ENCODE measurements at regions not wholly inside any gene's neighbourhood (a gene's known extent, or its start where the extent isn't known, plus 50 kb on each side); places are given as distances from the start of the nearest gene placed in this dataset.

DNA sequence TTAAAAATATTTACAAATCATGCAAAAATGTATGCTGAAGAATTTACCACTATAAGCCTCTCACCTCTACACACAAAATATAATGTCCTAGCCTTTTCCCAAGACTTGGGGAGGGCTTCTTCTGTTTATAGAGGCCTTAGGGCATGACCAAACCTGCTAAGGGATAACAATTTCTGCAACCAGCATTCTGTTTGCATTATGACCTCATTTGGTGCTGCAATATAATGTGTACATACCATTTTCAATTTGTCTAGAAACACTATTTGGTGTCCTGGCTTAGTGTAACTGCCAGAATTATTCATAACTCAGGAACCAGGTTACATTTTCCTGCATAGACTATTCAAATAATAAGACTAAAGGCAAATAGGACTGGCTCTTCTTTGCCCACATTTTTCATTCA lies 446.6 kb upstream of the SORCS1 start:
- H3F3A ChIP-seq (ENCODE audit: insufficient read depth): no peaks in the 10 kb centered on the region
- H3K9ac ChIP-seq (ENCODE audit: low read length): no peak overlapping the region
- no peaks in the 10 kb centered on the region for H3K36me3 ChIP-seq (ENCODE audit: low read length)
- no peaks in the 10 kb centered on the region for H3K9me3 ChIP-seq (ENCODE audit: insufficient read depth, low read length)
- H3K27me3 ChIP-seq (ENCODE audit: low read length): no peaks in the 10 kb centered on the region
- no peak for TF ChIP-seq EZH2phosphoT487 (conservative IDR thresholded peaks at IDR 0.05; ENCODE audit: low read length)
- TF ChIP-seq, protein P1, sequence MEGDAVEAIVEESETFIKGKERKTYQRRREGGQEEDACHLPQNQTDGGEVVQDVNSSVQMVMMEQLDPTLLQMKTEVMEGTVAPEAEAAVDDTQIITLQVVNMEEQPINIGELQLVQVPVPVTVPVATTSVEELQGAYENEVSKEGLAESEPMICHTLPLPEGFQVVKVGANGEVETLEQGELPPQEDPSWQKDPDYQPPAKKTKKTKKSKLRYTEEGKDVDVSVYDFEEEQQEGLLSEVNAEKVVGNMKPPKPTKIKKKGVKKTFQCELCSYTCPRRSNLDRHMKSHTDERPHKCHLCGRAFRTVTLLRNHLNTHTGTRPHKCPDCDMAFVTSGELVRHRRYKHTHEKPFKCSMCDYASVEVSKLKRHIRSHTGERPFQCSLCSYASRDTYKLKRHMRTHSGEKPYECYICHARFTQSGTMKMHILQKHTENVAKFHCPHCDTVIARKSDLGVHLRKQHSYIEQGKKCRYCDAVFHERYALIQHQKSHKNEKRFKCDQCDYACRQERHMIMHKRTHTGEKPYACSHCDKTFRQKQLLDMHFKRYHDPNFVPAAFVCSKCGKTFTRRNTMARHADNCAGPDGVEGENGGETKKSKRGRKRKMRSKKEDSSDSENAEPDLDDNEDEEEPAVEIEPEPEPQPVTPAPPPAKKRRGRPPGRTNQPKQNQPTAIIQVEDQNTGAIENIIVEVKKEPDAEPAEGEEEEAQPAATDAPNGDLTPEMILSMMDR (IDR thresholded peaks at IDR 0.05; ENCODE audit: insufficient read depth, low read length, poor library complexity, severe bottlenecking): no peak
- no peak overlapping the region for H3K27ac ChIP-seq (ENCODE audit: low read depth, low read length)
- H2AFZ ChIP-seq (ENCODE audit: low read depth, low read length, severe bottlenecking): no peak overlapping the region
- no peak overlapping the region for H3K4me3 ChIP-seq (ENCODE audit: insufficient read depth, low read length, poor library complexity, severe bottlenecking)
- no peaks in the 10 kb centered on the region for H4K20me1 ChIP-seq (ENCODE audit: low read depth, low read length)
- no peaks in the 10 kb centered on the region for H3K79me2 ChIP-seq (ENCODE audit: insufficient read depth, low read length)
- H3K4me2 ChIP-seq (ENCODE audit: low read depth, low read length, poor library complexity, severe bottlenecking): no peak overlapping the region
- no peaks in the 10 kb centered on the region for H3K9me2 ChIP-seq (replicated peaks; ENCODE audit: insufficient read depth, low read length)

- Histone ChIP-seq H3K27me3 (ENCODE audit: low read length) (no peaks in the 10 kb centered on the region), H3K9me2 (replicated peaks; ENCODE audit: insufficient read depth, low read length) (no peaks in the 10 kb centered on the region), H3K4me2 (ENCODE audit: low read depth, low read length, poor library complexity, severe bottlenecking) (no peak overlapping the region), H3K9me3 (ENCODE audit: insufficient read depth, low read length) (no peaks in the 10 kb centered on the region), H3K27ac (ENCODE audit: low read depth, low read length) (no peak overlapping the region), H3K79me2 (ENCODE audit: insufficient read depth, low read length) (no peaks in the 10 kb centered on the region), H4K20me1 (ENCODE audit: low read depth, low read length) (no peaks in the 10 kb centered on the region), H3K36me3 (ENCODE audit: low read length) (no peaks in the 10 kb centered on the region), H3K9ac (ENCODE audit: low read length) (no peak overlapping the region), H3K4me3 (ENCODE audit: insufficient read depth, low read length, poor library complexity, severe bottlenecking) (no peak overlapping the region), H3F3A (ENCODE audit: insufficient read depth) (no peaks in the 10 kb centered on the region), H2AFZ (ENCODE audit: low read depth, low read length, severe bottlenecking) (no peak overlapping the region)
- TF ChIP-seq, protein P1 (IDR thresholded peaks at IDR 0.05; ENCODE audit: insufficient read depth, low read length, poor library complexity, severe bottlenecking): no peak
- no peak for TF ChIP-seq EZH2phosphoT487 (conservative IDR thresholded peaks at IDR 0.05; ENCODE audit: low read length)
Observed at GRCh38 chr10:107589081-107589480, 424.6 kb upstream of the SORCS1 start.

DNA sequence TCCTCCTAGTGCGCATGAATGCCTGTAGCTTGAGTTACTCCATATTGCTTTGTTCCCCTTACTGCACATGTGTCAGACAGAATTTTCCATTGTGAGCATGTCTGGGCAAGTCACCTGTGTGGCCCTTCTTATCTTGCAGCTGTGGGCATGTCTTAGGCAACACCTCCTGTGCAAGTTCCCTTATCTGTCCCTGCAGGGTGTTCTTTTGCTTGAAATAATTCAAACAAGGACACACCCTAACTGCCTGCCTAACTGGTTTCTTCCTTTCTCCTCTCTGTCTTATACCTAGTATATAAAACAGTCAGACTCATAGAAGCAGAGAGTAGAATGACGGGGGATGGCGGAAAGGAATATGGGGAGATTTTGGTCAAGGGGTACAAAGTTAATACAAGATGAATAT lies 421.1 kb upstream of the SORCS1 start:
- H2AFZ ChIP-seq (ENCODE audit: low read depth, low read length, severe bottlenecking): no peak overlapping the region
- no peak overlapping the region for H3K4me3 ChIP-seq (ENCODE audit: insufficient read depth, low read length, poor library complexity, severe bottlenecking)
- no peaks in the 10 kb centered on the region for H3K9me3 ChIP-seq (ENCODE audit: insufficient read depth, low read length)
- H3K36me3 ChIP-seq (ENCODE audit: low read length): no peaks in the 10 kb centered on the region
- no peak overlapping the region for H3K4me2 ChIP-seq (ENCODE audit: low read depth, low read length, poor library complexity, severe bottlenecking)
- H3K27ac ChIP-seq (ENCODE audit: low read depth, low read length): no peak overlapping the region
- no peak overlapping the region for H3K9ac ChIP-seq (ENCODE audit: low read length)
- no peaks in the 10 kb centered on the region for H3K27me3 ChIP-seq (ENCODE audit: low read length)
- H3K79me2 ChIP-seq (ENCODE audit: insufficient read depth, low read length): no peaks in the 10 kb centered on the region
- no peaks in the 10 kb centered on the region for H3K9me2 ChIP-seq (replicated peaks; ENCODE audit: insufficient read depth, low read length)
- no peak for TF ChIP-seq EZH2phosphoT487 (conservative IDR thresholded peaks at IDR 0.05; ENCODE audit: low read length)
- TF ChIP-seq, protein P1 (IDR thresholded peaks at IDR 0.05; ENCODE audit: insufficient read depth, low read length, poor library complexity, severe bottlenecking): no peak
- no peaks in the 10 kb centered on the region for H3F3A ChIP-seq (ENCODE audit: insufficient read depth)
- H4K20me1 ChIP-seq (ENCODE audit: low read depth, low read length): no peaks in the 10 kb centered on the region
